ENCODE measurements at regions not wholly inside any gene's neighbourhood (a gene's known extent, or its start where the extent isn't known, plus 50 kb on each side); places are given as distances from the start of the nearest gene placed in this dataset.

DNA sequence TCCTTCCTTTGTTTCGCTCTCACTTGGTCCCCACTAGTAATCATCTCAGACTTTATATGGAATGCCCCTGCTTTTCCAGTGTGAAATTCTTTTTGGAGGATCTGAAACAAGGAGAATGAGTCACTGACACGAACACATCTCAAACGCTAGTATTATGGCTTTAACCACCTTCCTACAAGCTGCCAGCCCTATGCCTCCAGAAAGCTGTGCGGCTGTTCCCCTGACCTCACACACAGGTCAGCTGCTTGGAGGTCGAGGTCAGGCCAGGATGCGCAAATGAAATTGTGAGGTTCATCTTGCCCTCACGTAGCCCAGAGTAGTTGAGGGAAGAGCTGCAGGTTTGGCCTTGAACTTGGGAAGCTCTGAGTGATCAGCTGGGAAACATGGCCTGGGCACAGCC is 449.8 kb downstream of the FGF9 start:
- H3K9ac ChIP-seq (replicated peaks; ENCODE audit: extremely low read depth, insufficient read depth, low read length), result no peak overlapping the region
- no TSS peak for BruUV-seq (replicated peaks)
- no peaks in the 10 kb centered on the region for H3K79me2 ChIP-seq (ENCODE audit: control insufficient read depth, insufficient read depth, low read length)
- H3K36me3 ChIP-seq (ENCODE audit: control insufficient read depth in 2 of 2, extremely low read depth in 1 of 2, insufficient read depth in 2 of 2, low read length in 2 of 2), result no peaks in the 10 kb centered on the region
- FAIRE-seq, result no peak
- H3K27ac ChIP-seq (ENCODE audit: insufficient read depth, low read depth, low read length), result no peak overlapping the region
- no peaks in the 10 kb centered on the region for H3K27me3 ChIP-seq (ENCODE audit: control insufficient read depth in 2 of 2, insufficient read depth in 2 of 2, low read length in 2 of 2)
- no peak overlapping the region for H3K4me2 ChIP-seq (ENCODE audit: insufficient read depth, low read length)
- H3K9me1 ChIP-seq (replicated peaks; ENCODE audit: control insufficient read depth, extremely low read depth, insufficient read depth, low read length), result no peaks in the 10 kb centered on the region
- no peaks in the 10 kb centered on the region for H3K4me1 ChIP-seq (ENCODE audit: control insufficient read depth, extremely low read depth, insufficient read depth, low read length)
- peaks cover 4% of the 10 kb centered on the region for H3K9me3 ChIP-seq (replicated peaks; ENCODE audit: control insufficient read depth, insufficient read depth, low read length)
- POLR2A ChIA-PET, result no interaction called here
- no peak overlapping the region for H3K4me3 ChIP-seq (replicated peaks in 1 of 3; ENCODE audit: insufficient read depth in 1 of 3, low read depth in 1 of 3, low read length in 3 of 3)
- H2AFZ ChIP-seq (ENCODE audit: low read depth, low read length), result no peak overlapping the region
- CTCF ChIA-PET, result no interaction called here
- intact Hi-C loops (cut with micrococcal nuclease) (no loop called here), dilution Hi-C loops (cut with MboI; ENCODE audit: extremely low pct_ligation_motif_present, low sequenced_read_pairs) (no loop called here)
- H4K20me1 ChIP-seq (replicated peaks; ENCODE audit: control insufficient read depth, extremely low read depth, insufficient read depth, low read length), result no peaks in the 10 kb centered on the region
- DNase-seq (ENCODE audit: low read depth, low spot score), result no peak
- TF ChIP-seq CTCF (IDR thresholded peaks at IDR 0.05; ENCODE audit: extremely low read depth in 1 of 2, insufficient read depth in 1 of 2, low read depth in 1 of 2, low read length in 2 of 2) (no peak), FOS (IDR thresholded peaks at IDR 0.05; ENCODE audit: borderline replicate concordance, insufficient read depth, low read length) (no peak), POLR2AphosphoS5 (IDR thresholded peaks at IDR 0.05; ENCODE audit: insufficient read depth, low read depth, low read length) (no peak), GATA2 (IDR thresholded peaks at IDR 0.05; ENCODE audit: insufficient read depth, insufficient read length, low read depth, low read length) (no peak), JUN (IDR thresholded peaks at IDR 0.05; ENCODE audit: borderline replicate concordance, insufficient read depth, insufficient read length, low read depth) (no peak), POLR2A (IDR thresholded peaks at IDR 0.05; ENCODE audit: low read depth, low read length) (no peak), MAX (IDR thresholded peaks at IDR 0.05; ENCODE audit: insufficient read depth, insufficient read length) (no peak), EZH2 (IDR thresholded peaks at IDR 0.05; ENCODE audit: borderline replicate concordance, low read depth, low read length, severe bottlenecking) (no peak), MYC (IDR thresholded peaks at IDR 0.05; ENCODE audit: low read depth, low read length) (no peak)

Data from endothelial cell of umbilical vein (primary cell).